ENCODE measurements at regions not wholly inside any gene's neighbourhood (a gene's known extent, or its start where the extent isn't known, plus 50 kb on each side); places are given as distances from the start of the nearest gene placed in this dataset.

DNA sequence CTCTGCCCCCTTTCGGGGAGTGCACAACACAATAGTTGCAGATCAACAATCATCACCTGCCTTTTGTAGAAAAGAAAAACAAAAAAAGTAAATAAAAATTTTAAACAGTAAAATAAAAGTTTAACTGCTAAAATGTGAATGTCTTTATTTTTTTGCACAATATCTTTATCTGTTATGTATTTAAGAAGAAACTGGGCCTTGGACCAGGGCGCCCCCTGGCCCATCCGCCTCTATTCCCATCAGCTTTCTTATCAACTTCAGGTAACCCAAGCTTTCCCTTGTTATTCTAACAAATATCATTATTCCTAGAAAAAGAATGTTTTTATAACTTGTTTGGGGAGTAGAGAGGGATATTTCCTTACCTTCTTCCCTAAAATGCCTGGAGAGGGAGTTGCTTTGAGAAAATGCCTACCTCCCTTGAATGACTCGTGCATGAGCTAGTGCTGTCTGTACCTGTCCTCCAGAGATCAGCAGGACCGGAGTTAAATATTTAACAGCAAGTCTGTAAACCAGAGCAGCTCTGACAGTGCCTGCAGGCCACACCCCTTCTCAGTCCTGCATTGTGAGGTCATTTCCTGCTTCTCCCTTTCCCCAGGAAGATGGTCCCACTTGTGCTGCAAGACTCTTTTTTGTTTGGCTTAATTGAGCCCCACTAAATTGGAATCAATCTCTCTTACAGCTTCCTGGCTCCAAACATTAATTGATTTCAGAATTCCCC lies 192.8 kb upstream of the RGS6 start:
- Mint-ChIP-seq H3K4me3 (no peak overlapping the region), H3K27ac (no peak overlapping the region), H3K36me3 (peaks cover 24 to 50% of the 10 kb centered on the region in 2 donors), H3K27me3 (no peaks in the 10 kb centered on the region), H3K4me1 (no peaks in the 10 kb centered on the region), H3K9me3 (no peaks in the 10 kb centered on the region)
- no peak for ATAC-seq (replicated peaks)
- no peak for DNase-seq

DNA sequence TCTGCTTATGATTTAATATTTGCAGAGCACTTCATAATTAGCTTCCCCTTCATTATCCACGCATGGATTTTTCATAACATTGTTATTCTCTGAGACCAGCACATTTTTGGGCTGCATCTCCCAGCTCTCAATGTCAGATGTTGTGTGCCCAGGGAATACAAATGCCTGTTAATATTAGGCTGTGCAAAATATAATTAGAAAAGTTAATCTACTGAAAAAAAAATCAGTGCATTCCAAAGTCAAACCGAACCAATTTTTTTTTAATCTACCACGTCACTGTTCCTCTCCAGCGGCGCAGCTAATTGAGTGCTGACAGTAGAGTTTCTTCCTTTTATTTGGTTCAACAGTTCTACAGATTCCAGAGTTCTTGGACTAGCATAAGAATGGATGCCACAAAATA lies 191.0 kb upstream of the RGS6 start:
- no peak overlapping the region for H3K27ac Mint-ChIP-seq
- DNase-seq: no peak
- H3K9me3 Mint-ChIP-seq: no peaks in the 10 kb centered on the region
- no peaks in the 10 kb centered on the region for H3K27me3 Mint-ChIP-seq
- no peak for ATAC-seq (replicated peaks)
- no peaks in the 10 kb centered on the region for H3K4me1 Mint-ChIP-seq
- no peak overlapping the region for H3K4me3 Mint-ChIP-seq
- H3K36me3 Mint-ChIP-seq: peaks cover 15 to 42% of the 10 kb centered on the region in 2 donors

DNA sequence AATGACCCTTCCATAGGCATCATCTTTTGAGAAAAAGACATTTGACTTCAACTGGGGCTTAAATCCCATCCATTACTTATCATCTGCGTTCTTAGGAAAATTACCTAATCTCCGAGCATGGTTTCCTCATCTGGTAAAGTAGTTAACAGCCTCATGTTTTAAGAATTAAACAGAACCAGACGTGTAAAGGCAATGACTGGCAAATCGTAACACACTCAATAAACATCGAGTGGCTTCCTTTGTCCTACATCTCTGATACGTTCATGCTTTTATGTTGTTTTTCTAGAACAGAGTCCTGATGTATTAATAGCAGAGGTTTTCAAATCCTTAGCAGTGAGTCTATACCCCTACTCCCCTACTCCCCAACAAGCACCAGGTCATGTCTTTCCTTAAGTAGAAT lies 189.7 kb upstream of the RGS6 start:
- ATAC-seq (replicated peaks) (peak in 1 of 2 donors; percentile 8), DNase-seq (no peak)
- Mint-ChIP-seq H3K4me3 (no peak overlapping the region), H3K9me3 (peaks cover 0 to under 1% of the 10 kb centered on the region in 2 donors), H3K36me3 (peaks cover 11 to 30% of the 10 kb centered on the region in 2 donors), H3K27me3 (no peaks in the 10 kb centered on the region), H3K4me1 (no peaks in the 10 kb centered on the region), H3K27ac (peak overlapping the region; percentile 15)

GRCh38 chr14:71745072-71745471 lies 187.2 kb upstream of the RGS6 start:
- ATAC-seq (replicated peaks): no peak
- peaks cover 14 to 20% of the 10 kb centered on the region in 2 donors for H3K36me3 Mint-ChIP-seq
- no peak overlapping the region for H3K27ac Mint-ChIP-seq
- no peak overlapping the region for H3K4me3 Mint-ChIP-seq
- peaks cover 7 to 13% of the 10 kb centered on the region in 2 donors for H3K9me3 Mint-ChIP-seq
- DNase-seq: no peak
- H3K27me3 Mint-ChIP-seq: peaks cover 6 to 12% of the 10 kb centered on the region in 2 donors
- H3K4me1 Mint-ChIP-seq: no peaks in the 10 kb centered on the region

GRCh38 chr14:71748196-71748595 lies 184.0 kb upstream of the RGS6 start:
- no peak overlapping the region for H3K4me3 Mint-ChIP-seq

DNA sequence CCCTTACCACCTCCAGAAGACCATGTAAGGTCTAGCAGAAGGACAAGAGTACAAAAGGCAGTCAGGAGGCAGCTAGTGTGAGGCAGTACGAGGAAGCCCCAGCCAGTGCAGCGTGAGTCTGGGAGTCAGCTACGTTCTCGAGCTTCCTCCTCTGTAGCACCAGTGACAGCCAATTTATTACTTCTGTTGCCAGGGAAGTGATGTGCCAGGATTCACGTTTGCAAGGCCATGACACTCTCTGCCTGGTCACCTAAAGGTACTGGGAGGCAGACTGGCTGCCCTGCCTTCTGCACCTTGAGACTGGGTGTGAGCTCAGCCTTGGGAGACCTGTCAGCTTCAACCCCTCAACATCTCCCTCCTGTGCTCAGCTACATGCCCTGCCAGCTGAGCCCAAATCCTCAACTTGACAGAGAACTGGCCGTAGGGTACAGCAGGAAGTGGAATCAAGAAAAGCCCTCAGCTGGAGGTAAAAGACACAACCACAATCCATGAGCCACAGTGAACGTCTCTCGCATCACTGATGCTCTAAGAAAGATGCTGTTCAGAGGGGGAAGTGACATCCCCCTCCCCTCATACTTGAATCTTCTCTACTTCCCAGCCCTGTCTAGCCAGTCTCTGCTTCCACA lies 182.5 kb upstream of the RGS6 start:
- peaks cover 18 to 35% of the 10 kb centered on the region in 2 donors for H3K27me3 Mint-ChIP-seq
- ATAC-seq (replicated peaks): peak; percentile 28 to 43
- no peak overlapping the region for H3K4me3 Mint-ChIP-seq
- no peak overlapping the region for H3K27ac Mint-ChIP-seq
- peaks cover 7 to 13% of the 10 kb centered on the region in 2 donors for H3K9me3 Mint-ChIP-seq
- no peak for DNase-seq
- peaks cover 6% of the 10 kb centered on the region in 2 donors for H3K4me1 Mint-ChIP-seq
- peaks cover 6 to 7% of the 10 kb centered on the region in 2 donors for H3K36me3 Mint-ChIP-seq

More at GRCh38 chr14:71748196-71748595, 184.0 kb upstream of the RGS6 start:
- no peak for DNase-seq
- Mint-ChIP-seq H3K36me3 (peaks cover 6 to 7% of the 10 kb centered on the region in 2 donors), H3K4me1 (peaks cover 5 to 6% of the 10 kb centered on the region in 2 donors), H3K27me3 (peaks cover 10 to 32% of the 10 kb centered on the region in 2 donors), H3K27ac (no peak overlapping the region), H3K9me3 (peaks cover 7 to 13% of the 10 kb centered on the region in 2 donors)
- no peak for ATAC-seq (replicated peaks)

DNA sequence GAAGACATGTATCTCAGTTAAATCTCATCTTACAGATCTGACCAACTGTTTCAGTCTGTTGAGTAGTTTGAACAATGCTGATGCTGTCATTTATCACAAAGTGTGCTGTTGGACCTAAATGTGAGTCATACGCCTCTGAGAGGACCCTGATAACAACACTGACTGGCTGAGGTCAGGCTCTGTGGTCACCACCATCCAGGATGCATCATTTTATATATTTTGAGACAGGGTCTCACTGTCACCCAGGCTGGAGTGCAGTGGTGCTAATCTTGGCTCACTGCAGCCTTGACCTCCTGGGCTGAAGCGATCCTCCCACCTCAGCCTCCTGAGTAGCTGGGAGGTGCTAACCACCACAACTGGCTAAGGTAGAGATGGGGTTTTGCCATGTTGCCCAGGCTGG lies 181.0 kb upstream of the RGS6 start:
- H3K27me3 Mint-ChIP-seq: peaks cover 18 to 35% of the 10 kb centered on the region in 2 donors
- no peak for DNase-seq
- no peak for ATAC-seq (replicated peaks)
- H3K4me3 Mint-ChIP-seq: no peak overlapping the region
- H3K36me3 Mint-ChIP-seq: peaks cover 6 to 7% of the 10 kb centered on the region in 2 donors
- H3K9me3 Mint-ChIP-seq: peaks cover 7 to 13% of the 10 kb centered on the region in 2 donors
- peaks cover 6% of the 10 kb centered on the region in 2 donors for H3K4me1 Mint-ChIP-seq
- H3K27ac Mint-ChIP-seq: no peak overlapping the region

DNA sequence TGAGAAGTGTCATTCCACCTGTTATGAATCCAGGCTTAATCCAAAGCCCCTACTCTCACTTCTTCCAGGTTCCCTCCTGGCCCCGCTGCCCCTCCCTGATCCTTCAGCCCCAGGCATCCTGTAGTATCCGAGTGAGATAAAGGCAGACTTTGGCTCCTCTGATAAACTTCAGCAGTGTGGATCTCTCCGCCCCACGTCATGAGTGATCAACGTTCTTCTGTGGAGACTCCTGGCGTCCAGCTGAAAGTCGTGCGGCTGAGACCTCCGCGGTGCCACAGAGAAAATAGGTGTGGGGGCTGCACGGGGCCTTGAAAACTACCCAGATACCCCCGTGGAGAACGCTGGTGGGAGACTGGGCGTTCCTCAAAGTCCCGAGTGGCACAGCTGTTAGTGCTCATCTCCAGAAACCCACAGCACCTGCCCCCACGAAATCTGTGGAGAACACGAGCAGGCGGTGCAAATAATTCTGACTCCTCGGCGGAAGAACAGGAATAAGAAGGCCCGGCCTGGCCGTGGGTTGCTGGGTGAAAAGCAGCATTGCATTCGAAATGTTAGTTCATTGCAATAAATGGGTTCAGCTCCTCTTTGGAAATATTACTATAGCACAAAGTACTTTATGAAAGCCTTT lies 180.0 kb upstream of the RGS6 start:
- H3K4me3 Mint-ChIP-seq: no peak overlapping the region
- peaks cover 18 to 35% of the 10 kb centered on the region in 2 donors for H3K27me3 Mint-ChIP-seq
- DNase-seq: no peak
- ATAC-seq (replicated peaks): no peak
- H3K36me3 Mint-ChIP-seq: peaks cover 5 to 7% of the 10 kb centered on the region in 2 donors
- H3K9me3 Mint-ChIP-seq: peaks cover 7 to 13% of the 10 kb centered on the region in 2 donors
- peaks cover 6% of the 10 kb centered on the region in 2 donors for H3K4me1 Mint-ChIP-seq
- no peak overlapping the region for H3K27ac Mint-ChIP-seq

DNA sequence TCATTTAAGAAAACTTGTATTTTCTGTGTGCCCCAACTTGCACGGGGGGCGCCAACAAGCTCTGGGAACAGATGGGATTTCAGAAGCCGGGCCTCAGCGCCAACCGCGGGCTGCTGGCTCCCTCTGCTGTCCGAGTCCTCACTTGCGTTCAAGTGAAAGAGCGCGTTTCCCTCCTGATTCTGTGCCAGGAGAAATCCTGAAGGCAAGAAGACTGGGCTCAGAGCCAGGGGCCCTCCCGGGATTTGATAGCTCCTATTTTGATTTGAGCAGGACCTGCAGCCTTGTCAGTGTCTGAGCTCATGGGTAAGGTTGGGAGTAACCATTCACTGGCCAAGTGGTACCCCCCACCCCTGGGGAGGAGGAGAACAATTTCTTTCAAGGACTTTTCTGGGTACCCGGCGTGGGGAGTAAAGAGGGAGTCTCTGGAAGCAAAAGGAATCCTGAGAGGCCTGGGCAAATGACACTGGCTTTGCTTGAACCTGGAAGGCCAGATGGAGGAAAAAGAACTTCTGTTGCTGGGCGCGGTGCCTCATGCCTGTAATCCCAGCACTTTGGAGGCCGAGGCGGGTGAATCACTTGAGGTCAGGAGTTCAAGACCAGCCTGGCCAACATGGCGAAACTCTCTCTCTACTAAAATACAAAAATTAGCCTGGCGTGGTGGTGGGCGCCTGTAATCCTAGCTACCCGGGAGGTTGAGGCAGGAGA lies 179.0 kb upstream of the RGS6 start:
- peaks cover 5 to 7% of the 10 kb centered on the region in 2 donors for H3K36me3 Mint-ChIP-seq
- H3K27ac Mint-ChIP-seq: no peak overlapping the region
- H3K9me3 Mint-ChIP-seq: peaks cover 7 to 8% of the 10 kb centered on the region in 2 donors
- H3K27me3 Mint-ChIP-seq: peaks cover 18 to 35% of the 10 kb centered on the region in 2 donors
- DNase-seq (peak; percentile 47), ATAC-seq (replicated peaks) (peak; percentile 75 to 78)
- peaks cover 6% of the 10 kb centered on the region in 2 donors for H3K4me1 Mint-ChIP-seq
- peak overlapping the region in 1 of 2 donors; percentile 52 for H3K4me3 Mint-ChIP-seq

DNA sequence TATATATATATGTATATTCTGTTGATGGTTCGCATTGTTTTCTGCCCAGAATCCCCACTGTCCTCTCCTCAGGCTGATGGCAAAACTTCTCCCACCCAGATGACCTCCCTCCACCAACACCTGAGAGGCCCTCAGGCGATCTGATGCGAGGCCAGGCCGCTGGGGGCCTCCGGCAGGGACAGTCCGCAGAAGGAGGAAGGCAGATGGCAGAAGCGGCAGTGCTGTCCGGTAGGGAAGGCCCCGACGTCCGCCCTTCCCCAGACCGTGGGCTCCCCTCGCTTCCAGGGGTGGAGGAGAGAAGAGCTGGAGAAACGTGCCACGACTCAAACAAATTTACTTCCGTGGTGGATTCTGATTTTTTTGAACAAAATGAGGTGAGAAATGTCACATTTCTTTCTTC lies 178.3 kb upstream of the RGS6 start:
- Mint-ChIP-seq H3K9me3 (peaks cover 2 to 4% of the 10 kb centered on the region in 2 donors), H3K36me3 (peaks cover 3 to 4% of the 10 kb centered on the region in 2 donors), H3K27ac (no peak overlapping the region), H3K27me3 (peaks cover 16 to 33% of the 10 kb centered on the region in 2 donors), H3K4me1 (peaks cover 6% of the 10 kb centered on the region in 2 donors), H3K4me3 (no peak overlapping the region)
- DNase-seq (no peak), ATAC-seq (replicated peaks) (no peak)

- Mint-ChIP-seq H3K4me3 (no peak overlapping the region), H3K36me3 (no peaks in the 10 kb centered on the region), H3K27me3 (peaks cover 13 to 33% of the 10 kb centered on the region in 2 donors)
Observed at GRCh38 chr14:71754422-71755095, 177.7 kb upstream of the RGS6 start.

DNA sequence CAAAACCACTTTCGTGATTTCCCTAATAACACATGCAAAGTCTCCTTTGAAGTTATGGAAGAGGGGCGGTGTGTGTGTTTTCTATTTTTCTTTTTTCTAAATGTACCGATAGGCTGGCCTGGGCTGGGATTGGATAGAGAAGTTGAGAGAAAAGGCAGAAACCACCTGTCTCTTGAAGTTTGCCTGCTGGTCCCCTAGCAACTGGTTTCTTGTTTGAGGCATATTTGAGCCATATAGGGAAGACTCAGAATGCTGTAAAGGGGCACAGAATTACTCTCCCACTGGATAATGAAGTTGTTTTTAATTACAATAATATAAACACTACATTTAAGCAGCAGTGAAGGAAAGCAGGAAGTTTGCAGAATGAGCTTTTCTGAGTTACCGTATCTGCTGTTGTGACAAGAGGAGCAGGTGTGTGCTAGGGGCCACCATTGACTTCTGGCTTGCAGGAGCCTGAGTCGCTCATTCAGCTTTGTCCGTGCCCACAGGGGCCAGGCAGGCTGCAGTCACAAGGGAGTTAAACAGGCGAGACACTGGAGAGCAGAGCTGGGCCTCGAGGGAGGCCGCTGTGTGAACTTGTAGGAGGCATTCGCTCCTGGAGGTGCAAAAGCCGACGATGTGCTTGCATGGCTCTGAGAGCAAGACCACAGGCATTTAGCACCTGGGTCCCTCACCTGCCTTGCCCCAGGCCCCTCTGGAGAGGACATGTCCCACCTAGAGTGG lies 173.8 kb upstream of the RGS6 start:
- H3K27me3 Mint-ChIP-seq: peaks cover 12 to 24% of the 10 kb centered on the region in 2 donors
- ATAC-seq (replicated peaks) (no peak), DNase-seq (no peak)
- no peaks in the 10 kb centered on the region for H3K9me3 Mint-ChIP-seq
- no peaks in the 10 kb centered on the region for H3K4me1 Mint-ChIP-seq
- H3K4me3 Mint-ChIP-seq: no peak overlapping the region
- no peak overlapping the region for H3K27ac Mint-ChIP-seq
- H3K36me3 Mint-ChIP-seq: no peaks in the 10 kb centered on the region

More at GRCh38 chr14:71754422-71755095, 177.7 kb upstream of the RGS6 start:
- no peak overlapping the region for H3K27ac Mint-ChIP-seq
- H3K9me3 Mint-ChIP-seq: no peaks in the 10 kb centered on the region
- ATAC-seq (replicated peaks) (no peak), DNase-seq (no peak)
- peaks cover 6% of the 10 kb centered on the region in 2 donors for H3K4me1 Mint-ChIP-seq

DNA sequence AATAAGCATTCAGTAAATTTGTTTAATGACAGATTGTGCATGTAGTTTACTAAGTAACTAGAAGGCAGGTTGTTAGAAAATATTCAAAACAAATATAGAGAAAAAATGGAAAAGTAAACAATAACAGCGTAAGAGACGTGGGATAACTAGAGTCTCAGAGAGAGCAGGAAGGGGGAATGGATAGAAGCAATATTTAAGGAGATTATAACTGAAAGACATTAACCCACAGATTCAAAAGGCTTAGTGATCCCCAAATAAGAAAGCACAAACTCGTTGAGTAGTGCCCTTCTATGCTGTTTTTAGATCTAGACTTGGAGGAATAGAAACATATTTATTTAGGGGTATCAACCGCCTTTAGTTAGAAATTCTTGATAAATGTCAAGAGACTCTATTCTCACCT lies 169.7 kb upstream of the RGS6 start:
- Mint-ChIP-seq H3K36me3 (no peaks in the 10 kb centered on the region), H3K4me3 (no peak overlapping the region), H3K27me3 (peaks cover 10 to 38% of the 10 kb centered on the region in 2 donors), H3K9me3 (no peaks in the 10 kb centered on the region), H3K4me1 (no peaks in the 10 kb centered on the region), H3K27ac (no peak overlapping the region)
- ATAC-seq (replicated peaks): no peak
- DNase-seq: no peak

Data from stimulated activated naive B cell treated with anti-CD40 and anti-IgM and Interleukin-4, amounts not matched to agents 10 μg/mL and 1 μg/mL and 100 μg/mL, for 72 hours (primary cell).